ENCODE measurements at regions not wholly inside any gene's neighbourhood (a gene's known extent, or its start where the extent isn't known, plus 50 kb on each side); places are given as distances from the start of the nearest gene placed in this dataset.

DNA sequence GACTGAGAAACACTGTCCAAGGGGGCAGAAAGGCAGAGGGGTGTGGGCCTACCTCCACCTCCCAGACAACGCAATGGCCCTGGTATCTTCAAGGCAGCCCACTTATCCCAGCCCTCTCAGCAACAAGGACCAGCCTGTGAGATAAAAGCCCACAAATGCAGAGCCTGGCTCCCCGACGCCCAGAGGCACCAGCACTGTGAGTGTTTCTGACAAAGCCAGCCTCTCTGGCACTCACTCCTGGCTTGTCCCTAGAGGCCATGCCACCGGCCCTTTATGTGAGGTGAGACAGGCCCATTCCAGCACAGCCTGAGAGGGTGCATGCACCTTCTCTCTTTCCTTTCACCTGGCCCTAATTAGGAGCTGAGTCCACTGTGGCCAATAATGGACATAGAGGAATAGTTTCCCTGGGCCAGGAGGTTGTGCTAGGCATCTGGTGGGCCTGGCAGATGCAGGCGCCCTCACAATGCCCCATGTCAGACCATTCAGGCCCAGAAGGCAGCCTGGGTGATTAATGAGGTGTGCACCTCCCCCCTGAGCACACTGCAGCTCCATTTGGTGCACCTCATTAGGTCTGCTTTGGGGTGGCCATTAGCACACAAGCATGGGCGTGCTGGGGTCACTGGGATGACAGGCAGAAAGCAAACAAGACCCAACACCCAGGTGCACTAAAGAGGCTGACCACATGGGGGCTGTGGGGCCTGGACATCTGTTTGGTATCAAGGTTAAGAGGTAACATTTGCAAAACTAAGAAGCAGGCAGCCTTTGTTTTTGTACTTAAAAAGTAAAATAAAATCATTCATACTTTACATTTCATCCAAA is 176.0 kb downstream of the MED10 start:
- H3K14ac ChIP-seq (ENCODE audit: insufficient read length): no peak overlapping the region
- DNase-seq (ENCODE audit: low read depth in 1 of 2, low spot score in 2 of 2) (peak; percentile 19 to 66), FAIRE-seq (no peak)
- H3K4ac ChIP-seq (replicated peaks; ENCODE audit: insufficient read length, low read depth, low read length): no peak overlapping the region
- WGBS, 2 experiments (ENCODE audit: extremely low coverage in 1 of 2, insufficient coverage in 1 of 2, insufficient read length in 1 of 2, insufficient replicate concordance in 2 of 2, low coverage in 1 of 2, low lambda C conversion rate in 2 of 2, missing lambda C conversion rate in 1 of 2): 99% methylated on average over 6 of the region's 6 CpGs; no CpG with 5 or more reads in 1 of the 2 experiments
- H3K79me1 ChIP-seq (ENCODE audit: low read depth, low read length): no peaks in the 10 kb centered on the region
- peaks cover 0 to 3% (median 0%) of the 10 kb centered on the region in 4 experiments; a peak in 2 of 7 replicates for H3K4me1 ChIP-seq (replicated peaks in 1 of 4; ENCODE audit: control insufficient read depth in 3 of 4, insufficient read depth in 4 of 4, low read length in 3 of 4)
- TF ChIP-seq RAD21 (IDR thresholded peaks at IDR 0.05 in 1 of 2, conservative IDR thresholded peaks at IDR 0.05 in 1 of 2; ENCODE audit: low read depth in 2 of 2, low read length in 2 of 2) (peak; percentile 55 to 63), TCF12 (IDR thresholded peaks at IDR 0.05; ENCODE audit: low read depth, low read length) (0 out of 2 replicates have a peak, but pooled peaks have one; percentile 51), CTCF (IDR thresholded peaks at IDR 0.05; ENCODE audit: control extremely low read depth in 1 of 3, insufficient read depth in 1 of 3, low read depth in 1 of 3, low read length in 3 of 3) (peak; percentile 47 to 63 (median 61)), CTBP2 (IDR thresholded peaks at IDR 0.05; ENCODE audit: borderline replicate concordance, insufficient read depth, insufficient read length, low read length) (no peak)
- H2BK5ac ChIP-seq (ENCODE audit: low read depth, low read length): no peak overlapping the region
- ChIA-PET CTCF (ENCODE audit: partially characterized antibody) (interaction anchor here (0.7 to 1.5 kb wide), 4 partner anchors 8 to 94 kb away, joined by 3 to 4 read pairs (median 3); no protein-coding TSS in a partner anchor), POLR2A (ENCODE audit: partially characterized antibody) (no interaction called here)
- H3K27ac ChIP-seq (ENCODE audit: low read depth, low read length): no peak overlapping the region
- H3K56ac ChIP-seq (replicated peaks; ENCODE audit: insufficient read length, low read depth, low read length): peak overlapping the region; percentile 20
- peaks cover 3 to 4% of the 10 kb centered on the region in 2 experiments; a peak in 2 of 4 replicates for H3K9me3 ChIP-seq (ENCODE audit: insufficient read depth in 2 of 2, low read depth in 1 of 2, low read length in 1 of 2)
- H4K20me1 ChIP-seq (replicated peaks in 1 of 2; ENCODE audit: control insufficient read depth in 1 of 2, insufficient read depth in 2 of 2, low read length in 2 of 2): no peaks in the 10 kb centered on the region
- H2BK120ac ChIP-seq (replicated peaks; ENCODE audit: low read depth, low read length): no peak overlapping the region
- no peaks in the 10 kb centered on the region for H3K79me2 ChIP-seq (ENCODE audit: control insufficient read depth in 1 of 2, insufficient read depth in 2 of 2, low read length in 2 of 2)
- H4K8ac ChIP-seq (ENCODE audit: extremely low read depth, insufficient read depth, low read length): no peak overlapping the region; the same call in 1 of the 2 replicates
- no peaks in the 10 kb centered on the region for H3K27me3 ChIP-seq (replicated peaks in 1 of 4; ENCODE audit: control insufficient read depth in 3 of 4, extremely low read depth in 1 of 4, insufficient read depth in 3 of 4, low read length in 3 of 4)
- no peak overlapping the region for H3K9ac ChIP-seq (replicated peaks in 1 of 4; ENCODE audit: extremely low read depth in 1 of 4, low read depth in 3 of 4, low read length in 3 of 4)
- no peak overlapping the region for H2BK15ac ChIP-seq (ENCODE audit: low read length)
- H3K4me2 ChIP-seq (ENCODE audit: insufficient read depth in 1 of 2, low read depth in 2 of 2, low read length in 2 of 2): no peak overlapping the region
- H3K4me3 ChIP-seq (ENCODE audit: extremely low read depth in 1 of 4, insufficient read depth in 2 of 4, low read depth in 3 of 4, low read length in 4 of 4): no peak overlapping the region
- no peak overlapping the region for H2AFZ ChIP-seq (ENCODE audit: low read length)
- no peak overlapping the region for H2BK12ac ChIP-seq (ENCODE audit: low read depth, low read length)
- no peak overlapping the region for H3K18ac ChIP-seq (ENCODE audit: extremely low read depth, low read length)
- H4K91ac ChIP-seq (replicated peaks; ENCODE audit: insufficient read length, low read length): no peak overlapping the region
- no peak overlapping the region for H2AK5ac ChIP-seq (ENCODE audit: low read depth, low read length)
- no peaks in the 10 kb centered on the region for H3K23me2 ChIP-seq (ENCODE audit: low read depth, low read length)
- H2BK20ac ChIP-seq (ENCODE audit: low read length): no peak overlapping the region
- H4K5ac ChIP-seq (ENCODE audit: insufficient read length, low read depth, low read length): no peak overlapping the region
- H3K23ac ChIP-seq (ENCODE audit: insufficient read length): no peak overlapping the region
- no peaks in the 10 kb centered on the region for H3K36me3 ChIP-seq (ENCODE audit: control insufficient read depth in 2 of 4, insufficient read depth in 4 of 4, low read length in 3 of 4)

Measured in H1 (cell line).